TTC549 (cell line): ENCODE measurements at regions not wholly inside any gene's neighbourhood (a gene's known extent, or its start where the extent isn't known, plus 50 kb on each side); places are given as distances from the start of the nearest gene placed in this dataset.
"Not testable (repeated sequence)": the region's sequence is repeated elsewhere in the genome, so short reads cannot be mapped to it uniquely, and the experiment has no call there.

Experiments
- FAIRE-seq: peaks from 2 replicates; lab custom pipeline; 2012; peaks lifted over from hg19 to GRCh38; lab: Jason Lieb, UNC

- FAIRE-seq: not testable (repeated sequence)
Observed at GRCh38 chr5:27119736-27120321, 81.4 kb upstream of the CDH9 start.

- FAIRE-seq: no peak
Observed at GRCh38 chr5:27103486-27103885, 65.1 kb upstream of the CDH9 start.

DNA sequence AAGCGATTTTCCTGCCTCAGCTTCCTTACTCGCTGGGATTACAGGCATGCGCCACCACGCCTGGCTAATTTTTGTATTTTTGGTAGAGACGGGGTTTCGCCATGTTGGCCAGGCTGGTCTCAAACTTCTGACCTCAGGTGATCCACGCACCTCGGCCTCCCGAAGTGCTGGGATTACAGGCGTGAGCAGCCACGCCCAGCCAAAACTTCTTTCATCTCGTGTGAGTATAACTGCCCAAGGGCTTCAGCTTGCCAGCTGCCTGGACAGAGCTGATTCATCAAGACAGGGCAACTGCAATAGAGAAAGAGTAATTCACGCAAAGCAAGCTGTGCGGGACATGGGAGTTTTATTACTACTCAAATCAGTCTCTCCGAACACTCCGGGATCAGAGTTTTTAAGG is 57.4 kb upstream of the CDH9 start:
- FAIRE-seq: not testable (repeated sequence)

DNA sequence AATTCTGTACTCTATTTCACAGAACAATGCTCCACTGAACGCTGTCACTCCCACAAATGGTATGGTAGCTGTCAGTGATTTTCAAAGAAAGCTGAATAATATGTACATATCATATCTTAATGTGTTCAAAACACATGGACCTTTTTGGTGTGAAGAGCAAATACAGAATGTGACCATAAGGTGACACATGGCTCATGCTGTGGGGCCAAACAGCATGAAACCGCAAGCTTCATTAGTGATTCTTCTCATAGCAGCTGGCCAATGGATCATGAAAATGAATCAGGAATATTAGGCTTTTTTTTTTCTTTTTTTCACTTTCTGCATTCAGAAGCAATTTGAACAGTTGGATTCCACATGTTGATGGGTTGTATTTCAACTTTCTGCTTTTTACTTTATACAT is 54.9 kb upstream of the CDH9 start:
- no peak for FAIRE-seq

GRCh38 chr5:27091858-27092257 is 53.5 kb upstream of the CDH9 start:
- no peak for FAIRE-seq

DNA sequence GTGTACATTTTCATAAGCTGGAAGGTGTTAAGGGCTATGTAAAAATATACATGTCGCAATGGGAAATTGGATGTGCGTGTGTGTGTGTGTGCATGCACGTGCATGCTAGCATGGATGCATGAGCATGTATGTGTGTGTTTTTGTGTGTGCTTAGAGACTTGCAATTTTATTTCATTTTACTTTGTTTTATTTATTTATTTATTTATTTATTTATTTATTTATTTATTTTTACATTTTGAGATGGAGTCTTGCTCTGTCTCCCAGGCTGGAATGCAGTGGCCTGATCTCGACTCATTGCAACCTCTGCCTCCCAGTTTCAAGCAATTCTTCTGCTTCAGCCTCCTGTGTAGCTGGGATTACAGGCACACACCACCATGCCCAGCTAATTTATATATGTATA is 50.4 kb upstream of the CDH9 start:
- FAIRE-seq: not testable (repeated sequence)
